ENCODE measurements at regions not wholly inside any gene's neighbourhood (a gene's known extent, or its start where the extent isn't known, plus 50 kb on each side); places are given as distances from the start of the nearest gene placed in this dataset.

DNA sequence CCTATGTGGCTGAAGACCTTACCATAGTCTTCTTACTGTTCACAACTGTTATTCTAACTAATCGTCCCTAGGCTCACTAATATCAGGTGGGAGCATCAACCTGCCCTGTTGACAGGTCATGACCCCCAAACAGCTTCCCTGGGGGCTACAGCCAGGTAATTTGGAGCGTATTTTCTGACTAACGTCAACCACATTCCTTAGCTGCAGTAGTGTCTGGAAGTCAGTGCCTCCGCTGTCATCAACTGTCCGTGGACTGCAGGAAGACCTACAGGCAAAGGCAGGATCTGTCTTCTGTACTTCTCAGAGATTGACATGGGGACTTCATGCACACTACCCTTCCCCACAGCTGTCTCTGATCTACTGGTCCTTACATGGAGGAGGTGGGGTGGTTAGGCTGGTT lies 456.9 kb downstream of the BCL11A start:
- TF ChIP-seq EZH2phosphoT487 (IDR thresholded peaks at IDR 0.05; ENCODE audit: low read depth): no peak
- TF ChIP-seq, protein P1, sequence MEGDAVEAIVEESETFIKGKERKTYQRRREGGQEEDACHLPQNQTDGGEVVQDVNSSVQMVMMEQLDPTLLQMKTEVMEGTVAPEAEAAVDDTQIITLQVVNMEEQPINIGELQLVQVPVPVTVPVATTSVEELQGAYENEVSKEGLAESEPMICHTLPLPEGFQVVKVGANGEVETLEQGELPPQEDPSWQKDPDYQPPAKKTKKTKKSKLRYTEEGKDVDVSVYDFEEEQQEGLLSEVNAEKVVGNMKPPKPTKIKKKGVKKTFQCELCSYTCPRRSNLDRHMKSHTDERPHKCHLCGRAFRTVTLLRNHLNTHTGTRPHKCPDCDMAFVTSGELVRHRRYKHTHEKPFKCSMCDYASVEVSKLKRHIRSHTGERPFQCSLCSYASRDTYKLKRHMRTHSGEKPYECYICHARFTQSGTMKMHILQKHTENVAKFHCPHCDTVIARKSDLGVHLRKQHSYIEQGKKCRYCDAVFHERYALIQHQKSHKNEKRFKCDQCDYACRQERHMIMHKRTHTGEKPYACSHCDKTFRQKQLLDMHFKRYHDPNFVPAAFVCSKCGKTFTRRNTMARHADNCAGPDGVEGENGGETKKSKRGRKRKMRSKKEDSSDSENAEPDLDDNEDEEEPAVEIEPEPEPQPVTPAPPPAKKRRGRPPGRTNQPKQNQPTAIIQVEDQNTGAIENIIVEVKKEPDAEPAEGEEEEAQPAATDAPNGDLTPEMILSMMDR (IDR thresholded peaks at IDR 0.05; ENCODE audit: low read depth, low read length): no peak

Data from OCI-LY3 (cell line).